COLO829 (cell line): ENCODE measurements at regions not wholly inside any gene's neighbourhood (a gene's known extent, or its start where the extent isn't known, plus 50 kb on each side); places are given as distances from the start of the nearest gene placed in this dataset.
A peak's percentile ranks its signal among the peaks of the same experiment; 100 is the strongest.
"Not testable (repeated sequence)": the region's sequence is repeated elsewhere in the genome, so short reads cannot be mapped to it uniquely, and the experiment has no call there.

Experiments used
- DNase-seq: peaks from one replicate; pipeline ENCODE4 v3.0.0; 2012; ENCODE audit warnings: low spot score

DNA sequence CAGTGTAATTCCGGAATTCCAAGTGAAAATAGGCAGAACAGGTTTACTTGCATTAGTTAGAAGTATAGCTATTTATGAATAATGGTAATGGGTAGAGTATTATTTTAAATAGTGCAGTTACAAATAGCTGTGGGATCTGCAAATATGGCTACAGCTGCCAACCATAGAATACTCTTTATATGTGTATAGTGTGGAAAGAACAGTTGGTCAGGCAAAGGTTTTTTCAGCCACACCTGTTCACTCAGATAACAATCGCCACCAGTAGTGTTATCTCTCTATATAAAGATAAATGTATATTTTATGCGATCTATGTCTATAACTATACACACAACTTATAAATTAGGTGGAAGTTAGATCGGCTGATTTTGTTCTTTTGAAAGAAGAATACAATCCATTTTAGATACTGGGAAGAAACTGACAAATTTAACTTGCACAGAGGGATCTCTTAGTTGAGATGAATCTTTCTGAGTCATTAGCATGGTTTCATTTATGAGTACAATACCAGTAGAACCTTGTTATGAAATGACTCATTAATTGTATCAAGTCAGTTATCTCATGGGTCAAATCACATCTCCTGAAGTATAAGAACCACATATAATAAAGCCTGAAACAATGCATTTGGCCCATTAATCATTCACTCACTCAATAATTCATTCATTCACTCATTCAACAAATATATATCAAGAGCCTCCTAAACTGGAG lies 100.9 kb upstream of the NR3C2 start:
- DNase-seq: no peak

DNA sequence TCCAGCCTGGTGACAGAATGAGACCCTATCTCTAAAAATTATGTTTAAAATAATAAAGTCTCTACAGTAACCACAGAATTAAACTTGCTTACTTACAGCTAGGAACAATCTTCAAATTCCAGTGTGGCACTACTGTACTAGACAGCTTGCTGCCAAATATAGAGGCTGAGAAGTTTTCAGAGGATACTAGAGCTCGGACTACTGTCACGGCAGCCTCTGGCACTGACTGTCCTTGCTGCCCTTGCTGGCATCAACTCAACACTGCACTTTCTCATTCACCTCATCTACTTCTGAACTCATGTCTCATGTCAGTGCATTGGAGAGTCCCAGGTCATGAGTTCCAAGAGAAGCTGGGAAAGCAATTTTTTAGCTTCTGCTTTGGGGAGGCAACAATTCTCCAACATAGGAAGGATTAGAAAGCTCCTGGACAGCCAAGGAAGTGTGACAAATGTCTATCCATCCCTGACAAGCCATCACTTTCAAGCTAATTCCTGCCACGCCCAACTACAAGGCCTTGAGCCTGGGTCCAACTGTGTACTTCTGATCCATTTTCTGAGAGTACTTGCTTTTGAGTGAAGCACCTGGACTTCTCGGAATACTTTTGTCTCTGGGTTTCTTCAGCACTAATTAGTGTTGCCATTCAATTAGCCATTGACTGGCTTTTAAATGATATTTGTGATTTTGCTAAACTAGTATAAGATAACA lies 98.6 kb upstream of the NR3C2 start:
- DNase-seq: no peak

DNA sequence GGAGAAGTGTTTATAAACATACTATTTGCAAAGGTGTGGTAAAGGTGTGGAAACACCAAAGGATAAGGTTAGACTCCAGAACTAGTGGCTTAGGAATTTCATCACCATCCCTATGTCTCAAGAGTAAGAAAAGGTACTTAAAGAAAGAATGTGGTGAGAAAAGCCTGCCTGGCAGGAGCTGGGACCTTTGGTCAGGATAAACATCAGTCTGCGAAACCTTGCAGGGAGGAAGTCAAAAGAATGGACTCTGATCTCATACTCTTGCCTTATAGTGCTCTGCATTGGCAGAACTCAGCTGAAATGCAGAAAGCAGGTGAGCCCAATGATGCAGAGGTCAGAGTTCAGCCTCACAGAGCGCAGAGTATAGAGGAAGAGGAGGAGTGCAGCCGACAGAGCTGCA lies 97.2 kb upstream of the NR3C2 start:
- no peak for DNase-seq

DNA sequence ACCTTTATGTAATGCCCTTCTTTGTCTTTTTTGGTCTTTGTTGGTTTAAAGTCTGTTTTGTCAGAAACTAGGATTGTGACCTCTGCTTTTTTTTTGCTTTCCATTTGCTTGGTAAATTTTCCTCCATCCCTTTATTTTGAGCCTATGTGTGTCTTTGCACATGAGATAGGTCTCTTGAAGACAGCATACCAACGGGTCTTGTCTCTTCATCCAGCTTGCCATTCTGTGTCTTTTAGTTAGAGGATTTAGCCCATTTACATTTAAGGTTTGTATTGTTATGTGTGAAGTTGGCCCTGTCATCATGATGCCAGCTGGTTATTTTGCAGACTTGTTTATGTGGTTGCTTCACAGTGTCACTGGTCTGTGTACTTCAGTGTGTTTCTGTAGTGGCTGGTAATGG lies 91.6 kb upstream of the NR3C2 start:
- not testable (repeated sequence) for DNase-seq

DNA sequence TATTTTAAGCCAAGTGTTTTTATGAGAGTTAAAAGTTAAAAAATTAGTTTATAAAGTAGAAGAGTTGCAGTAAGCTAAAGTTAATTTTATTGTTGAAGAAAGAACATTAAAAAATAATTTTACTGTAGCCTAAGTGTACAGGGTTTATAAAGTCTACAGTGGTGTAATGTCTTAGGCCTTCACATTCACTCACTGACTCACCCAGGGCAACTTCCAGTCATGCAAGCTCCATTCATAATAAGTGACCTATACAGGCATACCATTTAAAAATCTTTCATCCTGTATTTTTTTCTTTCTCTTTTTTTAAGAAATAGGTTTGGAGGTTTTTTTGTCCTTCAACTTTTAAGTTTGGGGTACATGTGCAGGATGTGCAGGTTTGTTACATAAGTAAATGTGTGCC lies 87.9 kb upstream of the NR3C2 start:
- no peak for DNase-seq

DNA sequence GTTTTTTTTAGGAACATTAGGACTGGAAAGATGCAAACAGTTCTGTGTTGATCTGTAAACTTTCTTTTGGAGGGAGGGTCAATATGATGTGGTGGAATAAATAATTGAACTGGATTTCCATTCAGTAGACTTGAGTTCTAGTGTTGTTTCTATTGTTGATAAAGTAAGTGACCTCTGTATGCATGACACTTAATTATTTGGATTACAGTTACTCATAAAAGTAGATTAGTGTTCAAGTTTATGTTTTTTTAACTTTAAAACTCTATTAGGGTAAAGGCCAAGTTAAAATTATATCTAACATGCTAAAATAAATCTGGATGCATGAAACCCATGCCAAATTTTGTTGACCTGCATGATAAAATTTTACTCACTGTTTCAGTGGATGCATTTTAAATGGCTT lies 85.4 kb upstream of the NR3C2 start:
- DNase-seq: no peak

DNA sequence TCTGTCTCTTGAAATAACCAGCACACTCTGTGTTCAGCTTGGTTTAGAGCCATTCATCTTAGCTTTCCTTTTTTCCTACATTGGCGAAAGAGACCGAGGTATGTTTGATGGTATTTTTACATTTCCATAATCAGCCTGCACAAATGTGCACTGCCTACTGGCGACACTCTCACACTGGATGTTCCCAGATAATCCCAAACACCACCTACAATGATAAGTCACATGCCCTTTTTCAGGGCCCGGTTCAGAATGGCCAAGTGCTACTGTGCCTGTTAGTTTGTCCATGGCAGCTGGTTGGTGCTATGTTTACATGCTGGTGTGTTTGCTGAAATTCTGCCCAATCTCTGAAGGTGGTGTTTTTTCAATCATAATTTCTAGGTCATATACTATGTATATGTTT lies 80.8 kb upstream of the NR3C2 start:
- no peak for DNase-seq

DNA sequence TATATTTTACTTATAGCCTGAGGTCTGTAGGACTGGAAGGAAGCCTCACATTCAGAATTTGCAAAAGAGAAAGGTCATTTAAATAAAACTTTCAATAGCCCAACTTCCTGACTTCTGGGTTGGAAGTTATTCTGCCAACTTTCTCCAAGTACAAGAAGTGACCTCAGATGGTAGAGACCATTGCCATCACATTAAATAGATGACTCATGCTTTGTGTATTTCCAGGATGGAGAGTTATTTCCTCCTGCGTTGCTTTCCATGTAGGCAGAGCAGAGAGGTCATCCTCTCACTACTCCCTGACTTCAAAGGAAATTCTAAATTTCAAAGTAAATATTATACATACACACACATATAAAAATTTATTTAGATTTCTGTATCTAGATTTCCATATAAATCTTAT lies 73.0 kb upstream of the NR3C2 start:
- DNase-seq: peak; percentile 10

DNA sequence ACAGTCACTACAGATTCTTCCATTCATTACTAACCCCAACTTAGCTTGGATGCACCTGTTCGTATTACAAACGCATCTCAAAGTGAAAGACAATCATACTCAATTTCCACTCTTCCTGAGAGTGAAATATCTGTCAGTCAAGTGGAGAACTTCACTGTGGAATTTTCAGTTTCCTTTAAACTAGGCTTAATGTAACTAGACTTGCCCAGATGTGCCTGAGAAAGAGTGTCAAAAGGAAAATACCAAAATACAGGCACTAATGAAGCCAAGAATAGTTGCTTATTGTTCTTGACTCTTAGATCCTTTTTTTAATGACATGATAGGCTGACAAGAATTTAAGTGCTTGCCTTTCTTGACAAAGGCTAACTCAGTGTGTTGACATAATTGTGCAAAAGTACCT lies 72.4 kb upstream of the NR3C2 start:
- no peak for DNase-seq

DNA sequence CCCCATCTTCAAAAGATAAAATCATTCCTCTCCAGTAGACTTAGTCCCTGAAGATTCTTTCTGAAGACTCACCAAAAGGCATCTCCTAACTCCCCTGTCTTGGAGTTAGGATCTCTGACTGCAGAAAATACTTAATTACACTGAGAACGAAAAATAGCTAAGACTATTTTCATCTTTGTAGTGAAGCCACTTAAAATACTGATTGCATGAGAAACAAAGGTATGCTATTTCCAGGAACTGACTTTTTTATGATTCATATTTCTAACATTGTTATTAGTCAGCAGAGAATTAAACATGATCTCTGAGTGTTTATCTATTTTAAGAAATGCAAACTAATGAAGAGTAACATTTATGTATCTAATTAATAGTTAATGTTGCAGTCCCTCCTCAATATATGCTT lies 71.8 kb upstream of the NR3C2 start:
- no peak for DNase-seq

DNA sequence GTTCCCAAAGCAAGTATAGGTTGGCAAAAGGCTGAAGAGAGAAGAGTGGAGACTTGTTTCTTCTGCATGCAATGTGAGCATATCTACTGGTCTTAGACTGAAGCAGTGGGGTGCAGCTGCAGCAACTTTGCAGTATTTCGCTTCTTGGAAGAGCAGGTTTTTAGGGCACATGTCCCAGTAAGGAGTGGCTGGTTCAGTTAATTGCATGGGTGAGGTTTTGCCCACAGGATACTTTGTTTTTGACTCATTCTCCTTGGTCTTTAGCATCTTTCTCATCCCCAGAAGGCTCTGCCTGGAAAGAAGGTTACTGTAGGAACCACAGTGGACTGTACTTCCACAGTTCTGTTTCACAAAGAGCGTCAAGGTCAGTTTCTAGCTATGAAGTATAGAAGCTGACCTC lies 68.0 kb upstream of the NR3C2 start:
- no peak for DNase-seq

DNA sequence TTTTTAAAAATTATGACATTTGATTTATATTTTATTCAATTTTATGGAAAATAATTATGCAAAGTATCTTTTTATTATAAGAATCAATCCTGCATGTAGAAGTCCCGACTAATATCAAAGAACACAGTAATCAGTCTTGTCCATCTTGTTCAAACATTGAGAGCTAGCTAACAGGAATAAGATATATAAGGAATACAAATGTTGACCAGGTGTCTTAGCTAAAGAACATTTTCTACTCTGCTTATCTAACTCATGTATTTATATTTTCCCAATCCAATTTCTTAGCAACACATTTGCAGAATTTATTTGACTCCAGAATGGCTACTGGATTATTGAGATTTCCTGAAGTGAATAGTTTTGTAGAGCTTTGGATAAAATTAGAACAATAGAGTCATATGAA lies 61.5 kb upstream of the NR3C2 start:
- no peak for DNase-seq

DNA sequence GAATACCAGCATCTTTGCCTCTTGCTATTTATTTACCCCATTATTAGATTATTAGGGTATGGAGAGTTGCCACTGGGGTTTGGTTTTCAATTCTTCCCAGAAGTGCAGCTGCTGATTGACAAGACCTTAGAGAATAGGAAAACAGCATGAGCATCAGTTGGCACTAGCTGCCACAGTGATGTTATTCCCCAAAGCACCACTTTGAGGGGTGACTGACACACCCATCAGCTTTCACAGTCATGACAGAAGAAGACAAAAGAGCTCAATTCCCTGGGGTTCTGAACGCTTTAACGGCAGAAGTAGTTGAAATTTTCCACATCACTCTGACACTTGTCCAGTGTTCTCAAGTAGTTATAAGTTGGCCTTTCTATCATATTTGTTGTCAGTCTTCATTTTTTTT lies 55.0 kb upstream of the NR3C2 start:
- no peak for DNase-seq

DNA sequence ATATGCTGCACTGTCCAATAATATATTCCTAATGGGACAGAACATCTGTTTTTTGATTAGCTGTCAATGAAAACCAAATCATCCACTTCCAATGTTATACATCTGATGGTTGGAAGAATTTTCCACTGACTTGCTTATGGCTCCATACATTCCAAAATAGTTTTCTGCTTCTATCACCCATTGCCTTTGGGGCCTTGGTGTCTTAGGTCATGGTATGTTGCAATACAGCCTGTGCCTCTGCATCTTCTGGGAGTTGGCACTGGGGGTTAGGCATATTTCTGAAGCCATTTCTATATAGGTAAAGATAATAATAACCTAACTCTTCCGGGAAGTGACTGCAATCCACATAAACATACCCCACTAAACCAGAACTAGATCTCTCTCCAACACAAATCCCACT lies 53.2 kb upstream of the NR3C2 start:
- DNase-seq: no peak
